ENCODE measurements at regions not wholly inside any gene's neighbourhood (a gene's known extent, or its start where the extent isn't known, plus 50 kb on each side); places are given as distances from the start of the nearest gene placed in this dataset.
A peak's percentile ranks its signal among the peaks of the same experiment; 100 is the strongest.

DNA sequence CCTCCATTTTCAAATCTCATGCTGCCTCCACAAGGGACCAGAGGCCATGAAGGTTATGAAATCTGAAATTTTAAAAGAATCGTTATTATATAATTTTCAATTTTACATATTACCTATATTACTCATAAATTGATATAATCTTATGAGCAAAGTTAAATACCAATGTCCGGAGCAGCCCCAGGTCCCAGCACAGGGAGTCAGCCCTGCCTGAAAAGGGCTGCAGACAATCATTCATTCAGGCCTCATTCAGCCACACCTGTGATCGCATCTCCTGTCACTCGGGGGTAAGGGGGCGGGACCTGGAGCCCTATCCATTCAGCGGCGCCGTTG lies 172.5 kb downstream of the AHSP start:
- H3K9me3 ChIP-seq (ENCODE audit: low read length), result no peaks in the 10 kb centered on the region
- H3K79me2 ChIP-seq (ENCODE audit: insufficient read depth, low read depth, low read length), result peaks cover 18% of the 10 kb centered on the region; the same call in 1 of the 2 replicates
- intact Hi-C loops (cut with micrococcal nuclease; ENCODE audit: unreplicated experiment), result no loop called here
- no peak for TF ChIP-seq EZH2phosphoT487 (IDR thresholded peaks at IDR 0.05; ENCODE audit: borderline replicate concordance, low read depth, low read length)
- TF ChIP-seq, protein P1, sequence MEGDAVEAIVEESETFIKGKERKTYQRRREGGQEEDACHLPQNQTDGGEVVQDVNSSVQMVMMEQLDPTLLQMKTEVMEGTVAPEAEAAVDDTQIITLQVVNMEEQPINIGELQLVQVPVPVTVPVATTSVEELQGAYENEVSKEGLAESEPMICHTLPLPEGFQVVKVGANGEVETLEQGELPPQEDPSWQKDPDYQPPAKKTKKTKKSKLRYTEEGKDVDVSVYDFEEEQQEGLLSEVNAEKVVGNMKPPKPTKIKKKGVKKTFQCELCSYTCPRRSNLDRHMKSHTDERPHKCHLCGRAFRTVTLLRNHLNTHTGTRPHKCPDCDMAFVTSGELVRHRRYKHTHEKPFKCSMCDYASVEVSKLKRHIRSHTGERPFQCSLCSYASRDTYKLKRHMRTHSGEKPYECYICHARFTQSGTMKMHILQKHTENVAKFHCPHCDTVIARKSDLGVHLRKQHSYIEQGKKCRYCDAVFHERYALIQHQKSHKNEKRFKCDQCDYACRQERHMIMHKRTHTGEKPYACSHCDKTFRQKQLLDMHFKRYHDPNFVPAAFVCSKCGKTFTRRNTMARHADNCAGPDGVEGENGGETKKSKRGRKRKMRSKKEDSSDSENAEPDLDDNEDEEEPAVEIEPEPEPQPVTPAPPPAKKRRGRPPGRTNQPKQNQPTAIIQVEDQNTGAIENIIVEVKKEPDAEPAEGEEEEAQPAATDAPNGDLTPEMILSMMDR (conservative IDR thresholded peaks at IDR 0.05; ENCODE audit: low read length), result no peak
- no peak overlapping the region for H3K27ac ChIP-seq (ENCODE audit: low read depth, low read length, poor library complexity, severe bottlenecking)
- H3K9me2 ChIP-seq (ENCODE audit: insufficient read depth, low read length), result no peaks in the 10 kb centered on the region
- peak overlapping the region; percentile 62; the same call in 1 of the 2 replicates for H2AFZ ChIP-seq (ENCODE audit: low read length)
- CTCF ChIA-PET (ENCODE audit: unreplicated experiment), result no interaction called here
- BruUV-seq (replicated peaks), result no TSS peak
- H4K20me1 ChIP-seq (ENCODE audit: insufficient read depth, low read length), result peaks cover 9% of the 10 kb centered on the region; the same call in 1 of the 2 replicates
- H3K4me3 ChIP-seq (ENCODE audit: low read depth, low read length, poor library complexity, severe bottlenecking), result peak overlapping the region; percentile 92
- peak overlapping the region; percentile 91 for H3K4me2 ChIP-seq (ENCODE audit: low read length)
- DNase-seq (ENCODE audit: low spot score), result no peak
- H3K4me1 ChIP-seq (ENCODE audit: insufficient read depth, low read length, poor library complexity, severe bottlenecking), result peaks cover 21% of the 10 kb centered on the region
- POLR2A ChIA-PET, result interaction anchor here (1.3 kb wide), 1 partner anchor 13 kb away, joined by 3 read pairs; a partner anchor contains a TSS
- H3K36me3 ChIP-seq (ENCODE audit: insufficient read depth, low read length), result peaks cover 24% of the 10 kb centered on the region

DNA sequence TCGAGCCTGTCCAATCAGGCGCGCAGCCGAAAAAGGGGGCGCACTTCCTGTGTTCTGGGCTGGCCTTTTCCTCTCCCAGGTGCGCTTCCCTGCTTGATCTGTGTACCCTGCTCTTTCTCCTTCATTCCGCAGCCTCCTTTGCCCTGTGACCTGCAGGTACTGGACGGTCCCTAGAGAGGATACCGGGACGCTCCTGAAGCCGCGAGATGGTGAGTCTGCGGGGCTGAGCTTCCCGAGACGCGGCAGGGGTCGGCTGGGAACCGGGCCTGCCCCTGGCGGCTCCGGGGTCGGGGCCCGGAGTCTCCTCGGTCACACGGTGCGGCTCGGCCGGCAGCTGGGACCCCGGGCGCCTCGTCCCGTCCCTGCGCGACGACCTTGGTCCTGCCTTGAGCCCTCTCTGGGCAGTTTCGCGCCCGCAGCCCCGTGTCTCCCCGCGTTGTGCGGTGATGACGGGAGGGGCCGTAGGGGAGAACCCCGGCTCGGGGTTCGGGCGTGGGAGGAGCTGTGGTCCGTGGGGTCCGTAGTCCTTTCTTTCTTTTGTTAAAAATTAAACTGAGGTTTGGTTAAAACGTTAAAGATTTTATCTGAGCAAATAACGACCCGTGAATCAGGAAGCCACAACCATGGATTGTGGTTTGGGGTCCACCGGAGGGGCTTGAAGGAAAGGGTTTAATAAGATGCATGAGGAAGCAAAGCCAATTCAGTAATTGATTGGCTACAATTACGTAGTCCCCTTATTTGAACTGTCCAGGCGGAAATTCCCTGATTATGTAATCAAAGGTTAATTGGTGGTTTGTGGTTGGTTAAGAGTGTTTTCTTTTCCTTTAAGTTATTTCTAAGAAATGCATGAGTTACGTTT lies 172.8 kb upstream of the ZNF267 start:
- Histone ChIP-seq H3K4me3 (ENCODE audit: low read depth, low read length, poor library complexity, severe bottlenecking) (peak overlapping the region; percentile 92), H3K4me1 (ENCODE audit: insufficient read depth, low read length, poor library complexity, severe bottlenecking) (peaks cover 15% of the 10 kb centered on the region), H2AFZ (ENCODE audit: low read length) (peak overlapping the region; percentile 62), H3K36me3 (ENCODE audit: insufficient read depth, low read length) (peaks cover 29% of the 10 kb centered on the region), H3K27ac (ENCODE audit: low read depth, low read length, poor library complexity, severe bottlenecking) (peak overlapping the region; percentile 21), H3K9me3 (ENCODE audit: low read length) (no peaks in the 10 kb centered on the region), H3K79me2 (ENCODE audit: insufficient read depth, low read depth, low read length) (peaks cover 18% of the 10 kb centered on the region; the same call in 1 of the 2 replicates), H3K4me2 (ENCODE audit: low read length) (peak overlapping the region; percentile 91), H4K20me1 (ENCODE audit: insufficient read depth, low read length) (peaks cover 9% of the 10 kb centered on the region; the same call in 1 of the 2 replicates), H3K9me2 (ENCODE audit: insufficient read depth, low read length) (no peaks in the 10 kb centered on the region)
- intact Hi-C loops (cut with micrococcal nuclease; ENCODE audit: unreplicated experiment), result no loop called here
- TF ChIP-seq, protein P1 (conservative IDR thresholded peaks at IDR 0.05; ENCODE audit: low read length), result no peak
- no peak for TF ChIP-seq EZH2phosphoT487 (IDR thresholded peaks at IDR 0.05; ENCODE audit: borderline replicate concordance, low read depth, low read length)
- DNase-seq (ENCODE audit: low spot score), result peak; percentile 92
- no TSS peak for BruUV-seq (replicated peaks)
- POLR2A ChIA-PET, result interaction anchor here (0.7 to 1.0 kb wide), 2 partner anchors 12 to 67 kb away, joined by 4 read pairs; a partner anchor contains a TSS
- CTCF ChIA-PET (ENCODE audit: unreplicated experiment), result interaction anchor here (0.8 kb wide), 1 partner anchor 12 kb away, joined by 3 read pairs; a partner anchor contains a TSS

DNA sequence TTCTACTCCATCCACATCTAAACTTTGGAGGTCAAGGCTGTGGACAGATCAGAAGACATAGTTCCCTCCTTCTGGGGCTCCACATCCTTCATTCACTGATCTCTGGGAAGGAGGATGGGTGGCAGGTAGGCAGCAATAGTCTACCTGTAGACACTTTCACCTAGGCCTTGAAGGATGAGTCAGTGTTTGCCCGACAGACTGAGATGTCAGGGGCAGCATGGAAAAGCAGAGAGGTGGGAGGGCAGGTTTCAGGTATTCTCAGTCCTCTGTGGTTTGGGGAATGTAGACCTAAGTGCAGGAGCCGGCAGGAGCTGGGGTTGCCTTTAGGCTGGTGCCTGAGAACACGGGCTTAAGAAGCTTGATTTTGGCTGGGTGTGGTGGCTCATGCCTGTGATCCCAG lies 171.9 kb upstream of the ZNF267 start:
- Histone ChIP-seq H4K20me1 (ENCODE audit: insufficient read depth, low read length) (peaks cover 9% of the 10 kb centered on the region; the same call in 1 of the 2 replicates), H3K79me2 (ENCODE audit: insufficient read depth, low read depth, low read length) (peaks cover 18% of the 10 kb centered on the region; the same call in 1 of the 2 replicates), H2AFZ (ENCODE audit: low read length) (no peak overlapping the region), H3K9me3 (ENCODE audit: low read length) (no peaks in the 10 kb centered on the region), H3K9me2 (ENCODE audit: insufficient read depth, low read length) (no peaks in the 10 kb centered on the region), H3K4me1 (ENCODE audit: insufficient read depth, low read length, poor library complexity, severe bottlenecking) (peaks cover 13% of the 10 kb centered on the region), H3K36me3 (ENCODE audit: insufficient read depth, low read length) (peaks cover 39% of the 10 kb centered on the region), H3K4me3 (ENCODE audit: low read depth, low read length, poor library complexity, severe bottlenecking) (peak overlapping the region; percentile 92), H3K4me2 (ENCODE audit: low read length) (peak overlapping the region; percentile 91), H3K27ac (ENCODE audit: low read depth, low read length, poor library complexity, severe bottlenecking) (no peak overlapping the region)
- intact Hi-C loops (cut with micrococcal nuclease; ENCODE audit: unreplicated experiment), result no loop called here
- TF ChIP-seq, protein P1 (conservative IDR thresholded peaks at IDR 0.05; ENCODE audit: low read length), result no peak
- TF ChIP-seq EZH2phosphoT487 (IDR thresholded peaks at IDR 0.05; ENCODE audit: borderline replicate concordance, low read depth, low read length), result no peak
- ChIA-PET POLR2A (interaction anchor here (0.7 kb wide), 1 partner anchor 66 kb away, joined by 4 read pairs; no protein-coding TSS in a partner anchor), CTCF (ENCODE audit: unreplicated experiment) (no interaction called here)
- no TSS peak for BruUV-seq (replicated peaks)
- DNase-seq (ENCODE audit: low spot score), result no peak
